SK-N-SH (cell line): ENCODE measurements at regions not wholly inside any gene's neighbourhood (a gene's known extent, or its start where the extent isn't known, plus 50 kb on each side); places are given as distances from the start of the nearest gene placed in this dataset.

Experiments used
- CTCF ChIA-PET: fragments of 300-600, 350-600 bp; formaldehyde crosslinking; extraction: SDS; loops from one replicate; lab custom pipeline; 2021; lab: Yijun Ruan, JAX
- POLR2A ChIA-PET: fragments of 350-600 bp; sonication (Branson Sonifier 250); formaldehyde crosslinking; extraction: SDS; loops from one replicate; lab custom pipeline; 2020; ENCODE audit warnings: antibody characterized with exemption, inconsistent platforms; lab: Yijun Ruan, JAX
- DNase-seq: peaks from one replicate; pipeline ENCODE4 v3.0.0; 2012
- H2AFZ ChIP-seq: fragments of 200-600 bp; sonication (generic); 2 replicates; pipeline ENCODE4 v1.8.1; 2016; ENCODE audit warnings: antibody characterized with exemption, mild to moderate bottlenecking, low read depth
- H3F3A ChIP-seq: fragments of 200-600 bp; sonication (generic); replicated peaks from 2 replicates; pipeline ENCODE3; 2016; ENCODE audit warnings: antibody characterized with exemption, mild to moderate bottlenecking; ENCODE audit not compliant: insufficient read depth
- H3K27ac ChIP-seq, 2 experiments: fragments of 200-500 bp in 1 of 2; fragments of 200-600 bp in 1 of 2; sonication (Bioruptor generic) in 1 of 2; sonication (generic), shearing (Covaris generic) in 1 of 2; 2 replicates each; pipeline versions ENCODE4 v1.5.1 to v1.6.1; 2014 to 2016; ENCODE audit warnings: low read depth in 2 of 2, inconsistent platforms in 1 of 2, low read length in 1 of 2, mild to moderate bottlenecking in 1 of 2, mixed read lengths in 1 of 2
- H3K27me3 ChIP-seq: fragments of 200-600 bp; sonication (generic), shearing (Covaris generic); 2 replicates; pipeline ENCODE4 v1.6.1; 2016; ENCODE audit warnings: mixed run types; ENCODE audit not compliant: insufficient read depth
- H3K36me3 ChIP-seq, 2 experiments: fragments of 200-500 bp in 1 of 2; fragments of 200-600 bp in 1 of 2; sonication (Bioruptor generic) in 1 of 2; sonication (generic) in 1 of 2; replicated peaks in 1 of 2; 2 replicates each; pipeline versions ENCODE3 to v1.5.1; 2014 to 2016; ENCODE audit warnings: low read length in 1 of 2, mild to moderate bottlenecking in 1 of 2; ENCODE audit not compliant: insufficient read depth in 2 of 2, control insufficient read depth in 1 of 2
- H3K4me1 ChIP-seq, 2 experiments: fragments of 200-500 bp in 1 of 2; fragments of 200-600 bp in 1 of 2; sonication (Bioruptor generic) in 1 of 2; sonication (generic), shearing (Covaris generic) in 1 of 2; 2 replicates each; pipeline versions ENCODE4 v1.5.1 to v1.6.1; 2014 to 2016; ENCODE audit warnings: low read depth in 1 of 2, low read length in 1 of 2, mixed run types in 1 of 2; ENCODE audit not compliant: insufficient read depth in 2 of 2, control insufficient read depth in 1 of 2
- H3K4me2 ChIP-seq: fragments of 200-600 bp; sonication (generic), shearing (Covaris generic); 2 replicates; pipeline ENCODE4 v1.6.1; 2017; ENCODE audit warnings: mixed run types
- H3K4me3 ChIP-seq, 2 experiments: fragments of 200-500 bp in 1 of 2; fragments of 200-600 bp in 1 of 2; sonication (Bioruptor generic) in 1 of 2; sonication (generic), shearing (Covaris generic) in 1 of 2; 2 replicates each; pipeline versions ENCODE4 v1.5.1 to v1.8.1; 2014 to 2016; ENCODE audit warnings: low read depth in 2 of 2, inconsistent platforms in 1 of 2, low read length in 1 of 2, mild to moderate bottlenecking in 1 of 2, mixed read lengths in 1 of 2, moderate library complexity in 1 of 2
- H3K79me2 ChIP-seq: fragments of 200-600 bp; sonication (generic); 2 replicates; pipeline ENCODE4 v1.8.1; 2017; ENCODE audit warnings: mild to moderate bottlenecking; ENCODE audit not compliant: insufficient read depth
- H3K9ac ChIP-seq: fragments of 200-600 bp; sonication (generic); 2 replicates; pipeline ENCODE4 v1.6.1; 2017; ENCODE audit warnings: mixed run types
- H3K9me2 ChIP-seq: fragments of 200-600 bp; sonication (generic); 2 replicates; pipeline ENCODE4 v1.6.1; 2017; ENCODE audit warnings: mixed run types
- H3K9me3 ChIP-seq: fragments of 200-600 bp; sonication (generic); 2 replicates; pipeline ENCODE4 v1.6.1; 2017; ENCODE audit warnings: mixed run types, mild to moderate bottlenecking, moderate library complexity
- H4K20me1 ChIP-seq: fragments of 200-600 bp; sonication (generic); 2 replicates; pipeline ENCODE4 v1.6.1; 2017; ENCODE audit warnings: mild to moderate bottlenecking, mixed run types; ENCODE audit not compliant: insufficient read depth
- CHD2 ChIP-seq: fragments of 150-350 bp; IDR thresholded peaks from 2 replicates; pipeline ENCODE4 v1.6.1; 2018; ENCODE audit warnings: low read length; ENCODE audit not compliant: partially characterized antibody
- ELF1 ChIP-seq: IDR thresholded peaks from 2 replicates; pipeline ENCODE4 v1.4.0; 2012
- EP300 ChIP-seq, 2 experiments: IDR thresholded peaks; 2 replicates each; pipeline versions ENCODE4 v1.4.0 to v1.6.1; 2012; ENCODE audit warnings: borderline replicate concordance in 1 of 2, low read depth in 1 of 2, low read length in 1 of 2
- FOSL2 ChIP-seq: IDR thresholded peaks from 2 replicates; pipeline ENCODE4 v1.4.0; 2012; ENCODE audit warnings: low read depth, mild to moderate bottlenecking, moderate library complexity, borderline replicate concordance
- FOXM1 ChIP-seq: IDR thresholded peaks from 2 replicates; pipeline ENCODE4 v1.4.0; 2012; ENCODE audit warnings: low read depth, mild to moderate bottlenecking
- GABPA ChIP-seq: IDR thresholded peaks from 2 replicates; pipeline ENCODE4 v1.4.0; 2012; ENCODE audit warnings: low read depth, mild to moderate bottlenecking
- JUND ChIP-seq: IDR thresholded peaks from 2 replicates; pipeline ENCODE4 v1.4.0; 2012
- MAX ChIP-seq: IDR thresholded peaks from 2 replicates; pipeline ENCODE4 v1.4.0; 2012; ENCODE audit warnings: low read depth
- MEF2A ChIP-seq: IDR thresholded peaks from 2 replicates; pipeline ENCODE4 v1.4.0; 2012; ENCODE audit warnings: low read depth, borderline replicate concordance
- MXI1 ChIP-seq: IDR thresholded peaks from 2 replicates; pipeline ENCODE4 v1.6.1; 2012; ENCODE audit warnings: mild to moderate bottlenecking, low read depth, low read length, improper control_type of control experiment
- NFIC ChIP-seq: IDR thresholded peaks from 2 replicates; pipeline ENCODE4 v1.4.0; 2012; ENCODE audit warnings: borderline replicate concordance
- NRF1 ChIP-seq: IDR thresholded peaks from 2 replicates; pipeline ENCODE4 v1.6.1; 2012; ENCODE audit warnings: low read depth, mild to moderate bottlenecking, low read length
- POLR2AphosphoS5 ChIP-seq: IDR thresholded peaks from 2 replicates; pipeline ENCODE4 v1.6.1; 2012; ENCODE audit warnings: low read depth, low read length
- RAD21 ChIP-seq: IDR thresholded peaks from 2 replicates; pipeline ENCODE4 v1.6.1; 2012; ENCODE audit warnings: mild to moderate bottlenecking, low read length
- RXRA ChIP-seq: IDR thresholded peaks from 2 replicates; pipeline ENCODE4 v1.4.0; 2012; ENCODE audit warnings: low read depth, mild to moderate bottlenecking, borderline replicate concordance
- SIN3A ChIP-seq: IDR thresholded peaks from 2 replicates; pipeline ENCODE4 v1.6.1; 2012; ENCODE audit warnings: low read depth, mild to moderate bottlenecking, low read length, moderate library complexity, borderline replicate concordance
- TEAD4 ChIP-seq: IDR thresholded peaks from 2 replicates; pipeline ENCODE4 v1.4.0; 2012; ENCODE audit warnings: mild to moderate bottlenecking, borderline replicate concordance; ENCODE audit not compliant: insufficient read depth
- USF1 ChIP-seq: IDR thresholded peaks from 2 replicates; pipeline ENCODE4 v1.4.0; 2012; ENCODE audit warnings: low read depth, borderline replicate concordance
- YY1 ChIP-seq: IDR thresholded peaks from 2 replicates; pipeline ENCODE4 v1.4.0; 2012; ENCODE audit warnings: low read depth, mild to moderate bottlenecking
- ZBTB33 ChIP-seq: IDR thresholded peaks from 2 replicates; pipeline ENCODE4 v1.4.0; 2012; ENCODE audit warnings: low read depth, borderline replicate concordance
- WGBS: methylation state at CpG from one replicate; pipeline ENCODE4 v1.1.6; 2017; ENCODE audit warnings: low lambda C conversion rate; 5-methylcytosine and 5-hydroxymethylcytosine counted together
- TF ChIP-seq, protein P1 (sequence below): fragments of 150-350 bp; IDR thresholded peaks from 2 replicates; pipeline ENCODE4 v1.6.1; 2016; ENCODE audit warnings: mild to moderate bottlenecking, low read depth, low read length
- TF ChIP-seq, protein P2 (sequence below): IDR thresholded peaks from 2 replicates; pipeline ENCODE4 v1.6.1; 2012; ENCODE audit warnings: mild to moderate bottlenecking, low read depth, low read length, moderate library complexity

DNA sequence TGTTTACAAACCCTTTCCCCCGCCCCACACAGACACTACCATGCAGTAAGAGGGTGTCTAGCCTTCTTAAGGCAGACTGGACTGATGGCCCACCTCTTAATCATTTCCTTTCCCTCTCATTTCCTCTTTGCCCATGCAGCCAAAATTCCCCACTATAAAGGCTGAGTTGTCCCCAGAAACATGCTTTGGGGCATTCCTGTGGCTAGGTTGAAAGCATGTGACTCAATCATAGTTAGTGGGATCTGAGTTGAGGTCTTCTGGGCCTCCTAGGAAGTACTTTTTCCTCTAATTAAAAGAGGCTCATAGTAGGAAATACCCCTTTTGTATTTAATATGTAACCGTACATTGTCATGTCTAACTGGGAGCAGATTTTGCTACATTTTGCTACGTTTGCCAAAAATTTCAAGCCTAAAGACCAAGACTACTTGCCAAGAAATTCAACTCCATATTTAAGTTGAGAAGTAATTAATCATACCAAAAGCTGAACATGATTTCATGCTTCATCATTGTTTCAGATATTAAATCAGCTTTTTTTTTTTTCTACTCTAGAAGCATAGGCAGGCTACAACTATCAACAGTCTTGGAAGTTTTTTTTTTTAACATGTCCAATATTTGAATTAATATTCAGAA, 174.7 kb downstream of the ADGRL4 start (continued):
- TF ChIP-seq, protein P1, sequence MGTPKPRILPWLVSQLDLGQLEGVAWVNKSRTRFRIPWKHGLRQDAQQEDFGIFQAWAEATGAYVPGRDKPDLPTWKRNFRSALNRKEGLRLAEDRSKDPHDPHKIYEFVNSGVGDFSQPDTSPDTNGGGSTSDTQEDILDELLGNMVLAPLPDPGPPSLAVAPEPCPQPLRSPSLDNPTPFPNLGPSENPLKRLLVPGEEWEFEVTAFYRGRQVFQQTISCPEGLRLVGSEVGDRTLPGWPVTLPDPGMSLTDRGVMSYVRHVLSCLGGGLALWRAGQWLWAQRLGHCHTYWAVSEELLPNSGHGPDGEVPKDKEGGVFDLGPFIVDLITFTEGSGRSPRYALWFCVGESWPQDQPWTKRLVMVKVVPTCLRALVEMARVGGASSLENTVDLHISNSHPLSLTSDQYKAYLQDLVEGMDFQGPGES, result no peak
- TF ChIP-seq NRF1 (no peak), YY1 (no peak), JUND (peak; percentile 95), FOSL2 (peak; percentile 95), MAX (peak; percentile 65; the same call in 1 of the 2 replicates), NFIC (peak; percentile 95), RAD21 (no peak), USF1 (peak; percentile 65)

DNA sequence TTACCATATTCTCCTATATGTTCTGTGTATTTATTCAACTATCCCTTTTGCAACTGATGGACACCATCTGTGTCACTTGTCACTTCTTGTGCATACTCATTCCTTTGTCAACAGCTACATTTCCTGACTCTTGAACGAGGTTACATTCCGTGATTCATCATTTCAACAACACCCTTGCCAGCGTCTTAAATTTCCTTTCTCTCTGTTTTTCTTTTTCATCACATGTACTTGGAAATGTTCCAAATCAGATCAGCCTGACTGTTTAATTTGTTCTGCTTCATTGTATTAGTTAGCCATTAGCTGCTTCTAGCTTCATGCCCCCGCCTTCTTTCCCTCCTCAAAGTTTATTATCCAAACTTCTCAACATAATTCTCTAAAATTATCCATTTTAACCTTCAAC, 173.0 kb downstream of the ADGRL4 start:
- Histone ChIP-seq H3K9ac (no peak overlapping the region), H2AFZ (no peak overlapping the region), H3K4me3 (no peak overlapping the region), H3K27me3 (no peaks in the 10 kb centered on the region), H3F3A (peaks cover 36% of the 10 kb centered on the region), H3K79me2 (no peaks in the 10 kb centered on the region), H3K4me2 (peak overlapping the region; percentile 47; the same call in 1 of the 2 replicates), H3K27ac (peak overlapping the region; percentile 80 to 89; a peak in 3 of 4 replicates), H3K36me3 (no peaks in the 10 kb centered on the region), H3K9me2 (no peaks in the 10 kb centered on the region), H4K20me1 (no peaks in the 10 kb centered on the region), H3K4me1 (peaks cover 0 to 32% of the 10 kb centered on the region in 2 experiments), H3K9me3 (no peaks in the 10 kb centered on the region)
- 11% methylated on average over 4 of the region's 4 CpGs for WGBS
- ChIA-PET POLR2A (no interaction called here), CTCF (no interaction called here)
- no peak for DNase-seq
- TF ChIP-seq ELF1, result peak; percentile 17; the same call in 1 of the 2 replicates
- TF ChIP-seq, protein P2, sequence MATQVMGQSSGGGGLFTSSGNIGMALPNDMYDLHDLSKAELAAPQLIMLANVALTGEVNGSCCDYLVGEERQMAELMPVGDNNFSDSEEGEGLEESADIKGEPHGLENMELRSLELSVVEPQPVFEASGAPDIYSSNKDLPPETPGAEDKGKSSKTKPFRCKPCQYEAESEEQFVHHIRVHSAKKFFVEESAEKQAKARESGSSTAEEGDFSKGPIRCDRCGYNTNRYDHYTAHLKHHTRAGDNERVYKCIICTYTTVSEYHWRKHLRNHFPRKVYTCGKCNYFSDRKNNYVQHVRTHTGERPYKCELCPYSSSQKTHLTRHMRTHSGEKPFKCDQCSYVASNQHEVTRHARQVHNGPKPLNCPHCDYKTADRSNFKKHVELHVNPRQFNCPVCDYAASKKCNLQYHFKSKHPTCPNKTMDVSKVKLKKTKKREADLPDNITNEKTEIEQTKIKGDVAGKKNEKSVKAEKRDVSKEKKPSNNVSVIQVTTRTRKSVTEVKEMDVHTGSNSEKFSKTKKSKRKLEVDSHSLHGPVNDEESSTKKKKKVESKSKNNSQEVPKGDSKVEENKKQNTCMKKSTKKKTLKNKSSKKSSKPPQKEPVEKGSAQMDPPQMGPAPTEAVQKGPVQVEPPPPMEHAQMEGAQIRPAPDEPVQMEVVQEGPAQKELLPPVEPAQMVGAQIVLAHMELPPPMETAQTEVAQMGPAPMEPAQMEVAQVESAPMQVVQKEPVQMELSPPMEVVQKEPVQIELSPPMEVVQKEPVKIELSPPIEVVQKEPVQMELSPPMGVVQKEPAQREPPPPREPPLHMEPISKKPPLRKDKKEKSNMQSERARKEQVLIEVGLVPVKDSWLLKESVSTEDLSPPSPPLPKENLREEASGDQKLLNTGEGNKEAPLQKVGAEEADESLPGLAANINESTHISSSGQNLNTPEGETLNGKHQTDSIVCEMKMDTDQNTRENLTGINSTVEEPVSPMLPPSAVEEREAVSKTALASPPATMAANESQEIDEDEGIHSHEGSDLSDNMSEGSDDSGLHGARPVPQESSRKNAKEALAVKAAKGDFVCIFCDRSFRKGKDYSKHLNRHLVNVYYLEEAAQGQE, result no peak
- TF ChIP-seq MEF2A, result peak; percentile 66; the same call in 1 of the 2 replicates
- peak; percentile 87; the same call in 1 of the 2 replicates for TF ChIP-seq RXRA
- TF ChIP-seq MXI1, result no peak
- TF ChIP-seq EP300 (IDR thresholded peaks at IDR 0.05; ENCODE audit: borderline replicate concordance in 1 of 2, low read depth in 1 of 2, low read length in 1 of 2), result peak; percentile 51 to 98
- TF ChIP-seq MAX, result peak; percentile 29; the same call in 1 of the 2 replicates
- TF ChIP-seq SIN3A, result no peak
- peak; percentile 88 for TF ChIP-seq JUND
- no peak for TF ChIP-seq GABPA
- TF ChIP-seq, protein P1, result no peak
- peak; percentile 89; the same call in 1 of the 2 replicates for TF ChIP-seq TEAD4
- peak; percentile 75; the same call in 1 of the 2 replicates for TF ChIP-seq ZBTB33
- TF ChIP-seq POLR2AphosphoS5, result peak; percentile 78; the same call in 1 of the 2 replicates
- peak; percentile 67; the same call in 1 of the 2 replicates for TF ChIP-seq FOXM1
- no peak for TF ChIP-seq CHD2
